Right lobe of liver (tissue), 6 donors: ENCODE measurements at regions not wholly inside any gene's neighbourhood (a gene's known extent, or its start where the extent isn't known, plus 50 kb on each side); places are given as distances from the start of the nearest gene placed in this dataset.

Source experiments
- ATAC-seq, 4 donors: fragments of 200-7000 bp; cut with Tn5 transposase; one replicate each; pipeline ENCODE4 v1.9.1; 2020; ENCODE audit warnings: mild to moderate bottlenecking in 4 of 4, moderate library complexity in 4 of 4
- DNase-seq, 3 donors: peaks; one replicate each; pipeline ENCODE4 v3.0.0-alpha.2; 2020
- H3K27ac ChIP-seq, 3 donors: fragments of 200-600 bp; one replicate each; pipeline ENCODE4 v1.8.0; 2022
- H3K27me3 ChIP-seq, 2 donors: fragments of 200-600 bp; one replicate each; pipeline ENCODE4 v1.8.0; 2022
- H3K36me3 ChIP-seq, 4 donors: fragments of 200-600 bp; sonication (generic) in 1 of 4; one replicate each; pipeline versions ENCODE4 v1.5.1 to v1.8.0; 2017 to 2022; ENCODE audit warnings: control low read depth in 1 of 4
- H3K4me1 ChIP-seq, 4 donors: fragments of 200-600 bp; sonication (generic) in 1 of 4; one replicate each; pipeline versions ENCODE4 v1.5.1 to v1.8.0; 2017 to 2022; ENCODE audit warnings: control low read depth in 1 of 4
- H3K4me3 ChIP-seq, 3 donors: fragments of 200-600 bp; one replicate each; pipeline ENCODE4 v1.8.0; 2022
- H3K9me3 ChIP-seq, 4 donors: fragments of 200-600 bp; sonication (generic) in 1 of 4; one replicate each; pipeline versions ENCODE4 v1.5.1 to v1.8.0; 2017 to 2022; ENCODE audit warnings: control low read depth in 1 of 4
- CTCF ChIP-seq, 4 donors: fragments of 200-600 bp in 3 of 4; fragments of 450-650 bp in 1 of 4; IDR thresholded peaks; one replicate each; pipeline versions ENCODE4 v1.5.1 to v1.8.0; 2016 to 2022; ENCODE audit warnings: antibody characterized with exemption in 4 of 4, mild to moderate bottlenecking in 2 of 4
- POLR2A ChIP-seq: fragments of 450-650 bp; IDR thresholded peaks from one replicate; pipeline ENCODE4 v1.6.1; 2017; ENCODE audit warnings: antibody characterized with exemption, mild to moderate bottlenecking
- WGBS: methylation state at CpG from one replicate; pipeline ENCODE4 v1.1.6; 2018; ENCODE audit warnings: low coverage, low lambda C conversion rate; ENCODE audit not compliant: insufficient coverage; ENCODE audit errors: missing lambda C conversion rate; 5-methylcytosine and 5-hydroxymethylcytosine counted together
- intact Hi-C, 2 donors: fragments of 100-400 bp; cut with DNase I; formaldehyde crosslinking; loops; one replicate each; pipeline versions ENCODE4 v1.11.2 to v1.14.1; 2022
- donor health status: DM: no; HTN: yes; CAD: no.
- donor health status: DM: no; HTN: no; CAD: no.
- donor health status: DM: no; HTN: no; CAD: no.
- donor health status: DM: no; HTN: yes; CAD: no.
- donor health status: DM: no; HTN: yes; CAD: no.

GRCh38 chr4:175514174-175514573 is 297.9 kb downstream of the GPM6A start:
- DNase-seq (no peak), ATAC-seq (no peak)
- Histone ChIP-seq H3K4me1 (no peaks in the 10 kb centered on the region), H3K9me3 (no peaks in the 10 kb centered on the region), H3K36me3 (no peaks in the 10 kb centered on the region), H3K4me3 (no peak overlapping the region), H3K27me3 (no peaks in the 10 kb centered on the region), H3K27ac (no peak overlapping the region)
- 65% methylated on average over 5 of the region's 5 CpGs for WGBS
- TF ChIP-seq CTCF (IDR thresholded peaks at IDR 0.05): no peak
- intact Hi-C loops: no loop called here

- intact Hi-C loops: no loop called here
- no peaks in the 10 kb centered on the region for H3K9me3 ChIP-seq
- H3K4me1 ChIP-seq: no peaks in the 10 kb centered on the region
- TF ChIP-seq POLR2A (no peak), CTCF (IDR thresholded peaks at IDR 0.05) (no peak)
- H3K27me3 ChIP-seq: no peaks in the 10 kb centered on the region
- DNase-seq (no peak), ATAC-seq (no peak)
- no peak overlapping the region for H3K27ac ChIP-seq
- no peak overlapping the region for H3K4me3 ChIP-seq
- H3K36me3 ChIP-seq: no peaks in the 10 kb centered on the region
- 54% methylated on average over 3 of the region's 3 CpGs for WGBS
These were observed 281.4 kb downstream of the GPM6A start for GRCh38 chr4:175530655-175531054.

DNA sequence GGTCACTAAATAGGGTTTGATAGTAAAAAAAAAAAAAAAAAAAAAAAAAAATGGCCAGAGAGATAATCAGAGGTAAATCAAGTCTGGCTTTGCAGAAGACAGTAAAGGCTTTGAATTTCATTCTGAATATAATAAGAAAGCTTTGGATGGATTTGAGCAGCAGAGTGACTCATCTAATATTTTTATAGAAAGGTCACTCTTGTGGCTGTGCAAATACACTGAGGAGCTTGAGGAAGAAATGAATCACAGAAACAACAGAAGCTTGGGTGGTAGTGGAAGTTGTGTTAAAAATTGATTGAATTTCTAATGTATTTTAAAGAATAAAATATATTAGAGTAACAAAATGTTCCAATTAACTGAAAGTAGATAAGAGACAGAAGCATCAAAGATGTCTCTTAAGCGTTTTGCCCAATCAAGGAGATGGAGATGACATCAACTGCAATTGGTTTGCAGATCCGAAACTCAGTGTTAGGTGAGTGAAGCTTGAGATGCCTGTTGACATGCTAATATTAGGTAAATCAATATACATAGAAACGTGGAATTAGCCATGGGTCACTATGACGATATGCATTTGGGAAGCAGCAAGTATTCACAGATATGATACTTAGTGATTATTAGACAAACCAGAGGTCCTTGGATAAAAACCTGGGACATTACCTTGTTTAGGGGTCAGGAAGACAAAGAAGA is 280.5 kb downstream of the GPM6A start:
- H3K9me3 ChIP-seq: no peaks in the 10 kb centered on the region
- no peak overlapping the region for H3K27ac ChIP-seq
- no peaks in the 10 kb centered on the region for H3K4me1 ChIP-seq
- H3K4me3 ChIP-seq: no peak overlapping the region
- no peaks in the 10 kb centered on the region for H3K36me3 ChIP-seq
- no peak for ATAC-seq
- H3K27me3 ChIP-seq: no peaks in the 10 kb centered on the region
- TF ChIP-seq POLR2A: no peak
- TF ChIP-seq CTCF (IDR thresholded peaks at IDR 0.05): no peak
- no peak for DNase-seq
- intact Hi-C loops: no loop called here
- WGBS: 54% methylated on average over 4 of the region's 4 CpGs

DNA sequence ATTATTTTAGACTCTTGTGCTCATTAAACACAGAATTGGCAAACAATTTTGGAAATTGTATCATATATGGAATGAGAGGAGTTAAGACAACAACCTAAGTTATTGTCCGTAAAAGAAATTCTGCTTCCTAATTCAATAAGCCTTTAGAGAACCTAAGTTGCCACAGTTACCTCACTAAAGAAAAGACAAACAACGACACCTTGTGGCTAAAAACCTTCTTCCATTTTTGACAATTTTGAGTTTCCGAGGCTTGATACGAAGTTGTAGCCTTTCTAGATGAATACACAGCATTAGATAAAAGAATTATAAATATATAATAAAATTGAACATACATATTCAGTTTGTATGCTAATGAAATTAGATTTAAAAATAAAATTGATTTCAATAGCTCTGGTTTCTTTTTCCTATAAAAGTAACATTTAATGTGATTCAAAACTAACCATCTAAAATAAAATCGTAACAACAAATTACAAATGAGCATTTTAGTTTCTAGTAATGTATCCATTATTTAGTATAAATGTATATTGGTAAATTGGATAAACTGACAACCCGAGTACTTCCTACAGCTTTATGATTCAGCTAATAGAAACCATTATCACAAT is 275.1 kb downstream of the GPM6A start:
- TF ChIP-seq POLR2A: no peak
- peak; percentile 42 to 69 (median 60) for TF ChIP-seq CTCF (IDR thresholded peaks at IDR 0.05)
- ATAC-seq: peak in 3 of 4 donors; percentile 17 to 47 (median 45)
- H3K9me3 ChIP-seq: no peaks in the 10 kb centered on the region
- H3K4me1 ChIP-seq: peaks cover 0 to 34% (median 17%) of the 10 kb centered on the region in 4 donors
- H3K27me3 ChIP-seq: no peaks in the 10 kb centered on the region
- intact Hi-C loops: no loop called here
- peak overlapping the region in 1 of 3 donors; percentile 59 for H3K27ac ChIP-seq
- 23% methylated on average over 6 of the region's 6 CpGs for WGBS
- DNase-seq: no peak
- H3K4me3 ChIP-seq: no peak overlapping the region
- H3K36me3 ChIP-seq: no peaks in the 10 kb centered on the region
